ENCODE measurements at regions not wholly inside any gene's neighbourhood (a gene's known extent, or its start where the extent isn't known, plus 50 kb on each side); places are given as distances from the start of the nearest gene placed in this dataset.

- TF ChIP-seq CTCF (conservative IDR thresholded peaks at IDR 0.05; ENCODE audit: low read length) (no peak), EZH2phosphoT487 (IDR thresholded peaks at IDR 0.05; ENCODE audit: borderline replicate concordance, low read depth, low read length) (no peak)
Observed at GRCh38 chr13:40371531-40372125, 294.8 kb downstream of the FOXO1 start.
